ENCODE measurements at regions not wholly inside any gene's neighbourhood (a gene's known extent, or its start where the extent isn't known, plus 50 kb on each side); places are given as distances from the start of the nearest gene placed in this dataset.

GRCh38 chr15:29937956-29938355, 115.7 kb upstream of the TJP1 start (continued):
- TF ChIP-seq, protein P1, sequence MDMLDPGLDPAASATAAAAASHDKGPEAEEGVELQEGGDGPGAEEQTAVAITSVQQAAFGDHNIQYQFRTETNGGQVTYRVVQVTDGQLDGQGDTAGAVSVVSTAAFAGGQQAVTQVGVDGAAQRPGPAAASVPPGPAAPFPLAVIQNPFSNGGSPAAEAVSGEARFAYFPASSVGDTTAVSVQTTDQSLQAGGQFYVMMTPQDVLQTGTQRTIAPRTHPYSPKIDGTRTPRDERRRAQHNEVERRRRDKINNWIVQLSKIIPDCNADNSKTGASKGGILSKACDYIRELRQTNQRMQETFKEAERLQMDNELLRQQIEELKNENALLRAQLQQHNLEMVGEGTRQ (IDR thresholded peaks at IDR 0.05; ENCODE audit: low read length): no peak
